Activated CD4-positive, alpha-beta T cell treated with anti-CD3 and anti-CD28 coated beads, Interleukin-2, amount 10 ng/mL, durations not matched to agents 7 days and 5 days (primary cell): ENCODE measurements at regions not wholly inside any gene's neighbourhood (a gene's known extent, or its start where the extent isn't known, plus 50 kb on each side); places are given as distances from the start of the nearest gene placed in this dataset.
"Not testable (repeated sequence)": the region's sequence is repeated elsewhere in the genome, so short reads cannot be mapped to it uniquely, and the experiment has no call there.

Experiments used
- CTCF ChIA-PET: fragments of 350-600 bp; sonication (Branson Sonifier 250); formaldehyde crosslinking; loops from one replicate; lab custom pipeline; 2021; ENCODE audit warnings: antibody characterized with exemption; lab: Charles Lee
- POLR2A ChIA-PET: fragments of 350-600 bp; sonication (Branson Sonifier 250); formaldehyde crosslinking; loops from one replicate; lab custom pipeline; 2021; ENCODE audit warnings: antibody characterized with exemption; lab: Charles Lee
- DNase-seq: peaks from one replicate; pipeline ENCODE4 v3.0.0-alpha.2; 2020
- H3K27ac Mint-ChIP-seq: one replicate; pipeline ENCODE4 v1.8.0; 2021; ENCODE audit warnings: mild to moderate bottlenecking, moderate library complexity, mixed read lengths
- H3K27me3 Mint-ChIP-seq: one replicate; pipeline ENCODE4 v1.8.0; 2021; ENCODE audit warnings: mixed read lengths
- H3K36me3 Mint-ChIP-seq: one replicate; pipeline ENCODE4 v1.8.0; 2021; ENCODE audit warnings: low read depth, mixed read lengths
- H3K4me1 Mint-ChIP-seq: one replicate; pipeline ENCODE4 v1.8.0; 2021; ENCODE audit warnings: mixed read lengths
- H3K4me3 Mint-ChIP-seq: one replicate; pipeline ENCODE4 v1.8.0; 2021; ENCODE audit warnings: mild to moderate bottlenecking, moderate library complexity, mixed read lengths
- H3K9me3 Mint-ChIP-seq: one replicate; pipeline ENCODE4 v1.8.0; 2021; ENCODE audit warnings: mixed read lengths

- Mint-ChIP-seq H3K4me3 (no peak overlapping the region), H3K9me3 (no peaks in the 10 kb centered on the region), H3K4me1 (no peaks in the 10 kb centered on the region), H3K27ac (no peak overlapping the region), H3K27me3 (no peaks in the 10 kb centered on the region), H3K36me3 (no peaks in the 10 kb centered on the region)
- CTCF ChIA-PET, result no interaction called here
- DNase-seq, result no peak
- POLR2A ChIA-PET, result no interaction called here
These were observed 1801.0 kb downstream of the C4orf33 start for GRCh38 chr4:130896920-130897319.

GRCh38 chr4:130901321-130901720 lies 1805.4 kb downstream of the C4orf33 start:
- POLR2A ChIA-PET, result no interaction called here
- Mint-ChIP-seq H3K27ac (no peak overlapping the region), H3K4me1 (no peaks in the 10 kb centered on the region), H3K27me3 (no peaks in the 10 kb centered on the region), H3K36me3 (no peaks in the 10 kb centered on the region), H3K9me3 (no peaks in the 10 kb centered on the region), H3K4me3 (no peak overlapping the region)
- CTCF ChIA-PET, result no interaction called here
- DNase-seq, result no peak

GRCh38 chr4:130922955-130923354 lies 1827.0 kb downstream of the C4orf33 start:
- Mint-ChIP-seq H3K27ac (no peak overlapping the region), H3K4me1 (no peaks in the 10 kb centered on the region), H3K4me3 (no peak overlapping the region), H3K9me3 (peaks cover 3% of the 10 kb centered on the region), H3K27me3 (no peaks in the 10 kb centered on the region), H3K36me3 (no peaks in the 10 kb centered on the region)
- DNase-seq, result no peak
- POLR2A ChIA-PET, result no interaction called here
- CTCF ChIA-PET, result no interaction called here

GRCh38 chr4:130955520-130955919 lies 1859.6 kb downstream of the C4orf33 start:
- Mint-ChIP-seq H3K9me3 (peaks cover 7% of the 10 kb centered on the region), H3K36me3 (no peaks in the 10 kb centered on the region), H3K27ac (no peak overlapping the region), H3K27me3 (no peaks in the 10 kb centered on the region), H3K4me3 (no peak overlapping the region), H3K4me1 (no peaks in the 10 kb centered on the region)
- no peak for DNase-seq
- POLR2A ChIA-PET, result no interaction called here
- CTCF ChIA-PET, result no interaction called here

GRCh38 chr4:130985371-130985770 lies 1889.4 kb downstream of the C4orf33 start:
- H3K27me3 Mint-ChIP-seq, result no peaks in the 10 kb centered on the region
- CTCF ChIA-PET, result no interaction called here
- H3K9me3 Mint-ChIP-seq, result no peaks in the 10 kb centered on the region
- H3K36me3 Mint-ChIP-seq, result no peaks in the 10 kb centered on the region
- no peaks in the 10 kb centered on the region for H3K4me1 Mint-ChIP-seq
- H3K27ac Mint-ChIP-seq, result no peak overlapping the region
- H3K4me3 Mint-ChIP-seq, result no peak overlapping the region
- POLR2A ChIA-PET, result no interaction called here
- no peak for DNase-seq

- ChIA-PET POLR2A (no interaction called here), CTCF (no interaction called here)
- DNase-seq, result no peak
- Mint-ChIP-seq H3K27ac (no peak overlapping the region), H3K9me3 (no peaks in the 10 kb centered on the region), H3K27me3 (no peaks in the 10 kb centered on the region), H3K4me3 (no peak overlapping the region), H3K4me1 (no peaks in the 10 kb centered on the region), H3K36me3 (no peaks in the 10 kb centered on the region)
These were observed 1900.0 kb downstream of the C4orf33 start for GRCh38 chr4:130995988-130996387.

GRCh38 chr4:131001371-131001770 lies 1905.4 kb downstream of the C4orf33 start:
- no peaks in the 10 kb centered on the region for H3K4me1 Mint-ChIP-seq

GRCh38 chr4:131002132-131002531 lies 1906.2 kb downstream of the C4orf33 start:
- no peak overlapping the region for H3K4me3 Mint-ChIP-seq
- no peak for DNase-seq
- H3K4me1 Mint-ChIP-seq, result no peaks in the 10 kb centered on the region
- CTCF ChIA-PET, result no interaction called here
- no peak overlapping the region for H3K27ac Mint-ChIP-seq
- no peaks in the 10 kb centered on the region for H3K36me3 Mint-ChIP-seq
- POLR2A ChIA-PET, result no interaction called here
- H3K27me3 Mint-ChIP-seq, result no peaks in the 10 kb centered on the region
- no peaks in the 10 kb centered on the region for H3K9me3 Mint-ChIP-seq

More at GRCh38 chr4:131001371-131001770, 1905.4 kb downstream of the C4orf33 start:
- DNase-seq, result no peak
- Mint-ChIP-seq H3K27me3 (no peaks in the 10 kb centered on the region), H3K27ac (no peak overlapping the region), H3K36me3 (no peaks in the 10 kb centered on the region), H3K4me3 (no peak overlapping the region), H3K9me3 (no peaks in the 10 kb centered on the region)
- POLR2A ChIA-PET, result no interaction called here
- CTCF ChIA-PET, result no interaction called here

GRCh38 chr4:131006388-131006787 lies 1910.4 kb downstream of the C4orf33 start:
- H3K36me3 Mint-ChIP-seq, result no peaks in the 10 kb centered on the region
- no peak overlapping the region for H3K4me3 Mint-ChIP-seq
- H3K27ac Mint-ChIP-seq, result no peak overlapping the region
- no peaks in the 10 kb centered on the region for H3K27me3 Mint-ChIP-seq
- CTCF ChIA-PET, result no interaction called here
- no peak for DNase-seq
- no peaks in the 10 kb centered on the region for H3K9me3 Mint-ChIP-seq
- no peaks in the 10 kb centered on the region for H3K4me1 Mint-ChIP-seq
- POLR2A ChIA-PET, result no interaction called here

GRCh38 chr4:131011961-131012360 lies 1916.0 kb downstream of the C4orf33 start:
- H3K4me1 Mint-ChIP-seq, CTCF ChIA-PET, POLR2A ChIA-PET, H3K36me3 Mint-ChIP-seq, H3K4me3 Mint-ChIP-seq, H3K27ac Mint-ChIP-seq, H3K27me3 Mint-ChIP-seq, H3K9me3 Mint-ChIP-seq, DNase-seq: not testable (repeated sequence)

- Mint-ChIP-seq H3K27me3 (no peaks in the 10 kb centered on the region), H3K36me3 (no peaks in the 10 kb centered on the region), H3K4me3 (no peak overlapping the region), H3K27ac (no peak overlapping the region), H3K4me1 (no peaks in the 10 kb centered on the region), H3K9me3 (no peaks in the 10 kb centered on the region)
- CTCF ChIA-PET, result no interaction called here
- DNase-seq, result no peak
- POLR2A ChIA-PET, result no interaction called here
These were observed 1917.3 kb downstream of the C4orf33 start for GRCh38 chr4:131013226-131013625.

GRCh38 chr4:131026771-131027170 lies 1930.8 kb downstream of the C4orf33 start:
- ChIA-PET CTCF (no interaction called here), POLR2A (no interaction called here)
- no peaks in the 10 kb centered on the region for H3K36me3 Mint-ChIP-seq
- H3K4me3 Mint-ChIP-seq, result no peak overlapping the region
- no peak for DNase-seq
- no peaks in the 10 kb centered on the region for H3K9me3 Mint-ChIP-seq
- no peak overlapping the region for H3K27ac Mint-ChIP-seq
- H3K27me3 Mint-ChIP-seq, result no peaks in the 10 kb centered on the region
- no peaks in the 10 kb centered on the region for H3K4me1 Mint-ChIP-seq

- H3K4me1 Mint-ChIP-seq, result no peaks in the 10 kb centered on the region
- no peak overlapping the region for H3K4me3 Mint-ChIP-seq
- H3K9me3 Mint-ChIP-seq, result no peaks in the 10 kb centered on the region
- no peak for DNase-seq
- POLR2A ChIA-PET, result no interaction called here
- no peaks in the 10 kb centered on the region for H3K27me3 Mint-ChIP-seq
- H3K27ac Mint-ChIP-seq, result no peak overlapping the region
- CTCF ChIA-PET, result no interaction called here
- no peaks in the 10 kb centered on the region for H3K36me3 Mint-ChIP-seq
These were observed 1948.4 kb downstream of the C4orf33 start for GRCh38 chr4:131044368-131044767.

- Mint-ChIP-seq H3K4me1 (no peaks in the 10 kb centered on the region), H3K4me3 (no peak overlapping the region), H3K27ac (no peak overlapping the region), H3K9me3 (no peaks in the 10 kb centered on the region), H3K27me3 (no peaks in the 10 kb centered on the region), H3K36me3 (no peaks in the 10 kb centered on the region)
- POLR2A ChIA-PET, result no interaction called here
- no peak for DNase-seq
- CTCF ChIA-PET, result no interaction called here
These were observed 1950.9 kb downstream of the C4orf33 start for GRCh38 chr4:131046821-131047220.
